Transverse colon (tissue), 3 donors: ENCODE measurements at regions not wholly inside any gene's neighbourhood (a gene's known extent, or its start where the extent isn't known, plus 50 kb on each side); places are given as distances from the start of the nearest gene placed in this dataset.

ENCODE experiments used
- EP300 ChIP-seq: sonication (generic); formaldehyde crosslinking; IDR thresholded peaks from one replicate; pipeline ENCODE4 v1.6.1; 2017; ENCODE audit warnings: antibody characterized with exemption, low read depth
- TF ChIP-seq, protein P1 (sequence below), 5 experiments: fragments of 200-600 bp in 3 of 5; fragments of 450-650 bp in 2 of 5; sonication (generic) in 3 of 5; IDR thresholded peaks; 1 replicate in 2 of 5; 2 replicates in 3 of 5; pipeline ENCODE4 v1.5.1; 2016 to 2017; ENCODE audit warnings: antibody characterized with exemption in 5 of 5, inconsistent platforms in 3 of 5, mild to moderate bottlenecking in 2 of 5, moderate library complexity in 1 of 5

DNA sequence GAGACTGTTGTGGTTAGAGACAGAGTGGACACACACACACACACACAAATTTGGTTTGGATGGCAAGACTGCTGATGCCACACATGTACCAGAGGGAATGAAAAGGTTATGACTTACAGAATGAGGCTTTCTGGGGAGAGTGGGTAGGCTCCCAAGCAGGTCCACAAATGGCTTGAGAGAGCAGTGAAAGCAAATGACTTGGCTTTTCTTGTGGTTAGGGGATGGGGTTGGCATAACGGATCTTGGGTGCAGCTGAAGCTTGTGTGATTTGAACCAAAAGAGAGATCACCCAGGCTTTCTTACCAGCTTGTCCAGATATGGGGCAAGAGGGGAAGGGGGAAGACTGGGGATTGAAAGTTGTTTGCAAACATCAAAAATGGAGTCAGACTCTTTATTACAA, 73.9 kb upstream of the OLIG3 start:
- TF ChIP-seq, protein P1, sequence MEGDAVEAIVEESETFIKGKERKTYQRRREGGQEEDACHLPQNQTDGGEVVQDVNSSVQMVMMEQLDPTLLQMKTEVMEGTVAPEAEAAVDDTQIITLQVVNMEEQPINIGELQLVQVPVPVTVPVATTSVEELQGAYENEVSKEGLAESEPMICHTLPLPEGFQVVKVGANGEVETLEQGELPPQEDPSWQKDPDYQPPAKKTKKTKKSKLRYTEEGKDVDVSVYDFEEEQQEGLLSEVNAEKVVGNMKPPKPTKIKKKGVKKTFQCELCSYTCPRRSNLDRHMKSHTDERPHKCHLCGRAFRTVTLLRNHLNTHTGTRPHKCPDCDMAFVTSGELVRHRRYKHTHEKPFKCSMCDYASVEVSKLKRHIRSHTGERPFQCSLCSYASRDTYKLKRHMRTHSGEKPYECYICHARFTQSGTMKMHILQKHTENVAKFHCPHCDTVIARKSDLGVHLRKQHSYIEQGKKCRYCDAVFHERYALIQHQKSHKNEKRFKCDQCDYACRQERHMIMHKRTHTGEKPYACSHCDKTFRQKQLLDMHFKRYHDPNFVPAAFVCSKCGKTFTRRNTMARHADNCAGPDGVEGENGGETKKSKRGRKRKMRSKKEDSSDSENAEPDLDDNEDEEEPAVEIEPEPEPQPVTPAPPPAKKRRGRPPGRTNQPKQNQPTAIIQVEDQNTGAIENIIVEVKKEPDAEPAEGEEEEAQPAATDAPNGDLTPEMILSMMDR (IDR thresholded peaks at IDR 0.05) = no peak
- no peak for TF ChIP-seq EP300
